ENCODE measurements at regions not wholly inside any gene's neighbourhood (a gene's known extent, or its start where the extent isn't known, plus 50 kb on each side); places are given as distances from the start of the nearest gene placed in this dataset.

GRCh38 chr2:62446491-62446890 is 59.5 kb downstream of the TMEM17 start:
- TF ChIP-seq, protein P1, sequence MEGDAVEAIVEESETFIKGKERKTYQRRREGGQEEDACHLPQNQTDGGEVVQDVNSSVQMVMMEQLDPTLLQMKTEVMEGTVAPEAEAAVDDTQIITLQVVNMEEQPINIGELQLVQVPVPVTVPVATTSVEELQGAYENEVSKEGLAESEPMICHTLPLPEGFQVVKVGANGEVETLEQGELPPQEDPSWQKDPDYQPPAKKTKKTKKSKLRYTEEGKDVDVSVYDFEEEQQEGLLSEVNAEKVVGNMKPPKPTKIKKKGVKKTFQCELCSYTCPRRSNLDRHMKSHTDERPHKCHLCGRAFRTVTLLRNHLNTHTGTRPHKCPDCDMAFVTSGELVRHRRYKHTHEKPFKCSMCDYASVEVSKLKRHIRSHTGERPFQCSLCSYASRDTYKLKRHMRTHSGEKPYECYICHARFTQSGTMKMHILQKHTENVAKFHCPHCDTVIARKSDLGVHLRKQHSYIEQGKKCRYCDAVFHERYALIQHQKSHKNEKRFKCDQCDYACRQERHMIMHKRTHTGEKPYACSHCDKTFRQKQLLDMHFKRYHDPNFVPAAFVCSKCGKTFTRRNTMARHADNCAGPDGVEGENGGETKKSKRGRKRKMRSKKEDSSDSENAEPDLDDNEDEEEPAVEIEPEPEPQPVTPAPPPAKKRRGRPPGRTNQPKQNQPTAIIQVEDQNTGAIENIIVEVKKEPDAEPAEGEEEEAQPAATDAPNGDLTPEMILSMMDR (IDR thresholded peaks at IDR 0.05) = no peak
- no peak for TF ChIP-seq EZH2 (IDR thresholded peaks at IDR 0.05; ENCODE audit: borderline replicate concordance, insufficient read depth, low read depth, low read length, poor library complexity, severe bottlenecking)

All from B cell (primary cell).